Adrenal gland (tissue), 9 donors: ENCODE measurements at regions not wholly inside any gene's neighbourhood (a gene's known extent, or its start where the extent isn't known, plus 50 kb on each side); places are given as distances from the start of the nearest gene placed in this dataset.

Experiments used
- DNase-seq, 7 donors: peaks; one replicate each; pipeline ENCODE4 v3.0.0-alpha.2; 2019 to 2020
- H3K27ac ChIP-seq, 5 donors: fragments of 200-600 bp; sonication (generic) in 4 of 5; 1 replicate in 3 of 5; 2 replicates in 2 of 5; pipeline versions ENCODE4 v1.5.1 to v1.8.0; 2016 to 2020; ENCODE audit warnings: mild to moderate bottlenecking in 1 of 5
- H3K27me3 ChIP-seq: fragments of 200-600 bp; 2 replicates; pipeline ENCODE4 v1.8.0; 2021
- H3K36me3 ChIP-seq, 2 donors: fragments of 200-600 bp; replicated peaks in 1 of 2; 1 replicate in 1 of 2; 2 replicates in 1 of 2; pipeline versions ENCODE4 v1.5.1 to v1.8.0; 2018 to 2022
- H3K4me1 ChIP-seq, 2 donors: fragments of 200-600 bp; replicated peaks in 1 of 2; 1 replicate in 1 of 2; 2 replicates in 1 of 2; pipeline versions ENCODE4 v1.5.1 to v1.8.0; 2018 to 2021
- H3K4me3 ChIP-seq, 4 donors: fragments of 200-600 bp; sonication (generic) in 3 of 4; one replicate each; pipeline ENCODE4 v1.5.1; 2016 to 2018
- H3K9me3 ChIP-seq, 3 donors: fragments of 200-600 bp; sonication (generic) in 1 of 3; replicated peaks in 1 of 3; 1 replicate in 2 of 3; 2 replicates in 1 of 3; pipeline versions ENCODE4 v1.5.1 to v1.8.0; 2016 to 2021
- POLR2A ChIP-seq, 2 donors: fragments of 450-650 bp; IDR thresholded peaks; one replicate each; pipeline ENCODE4 v1.6.1; 2017; ENCODE audit warnings: antibody characterized with exemption in 2 of 2, mild to moderate bottlenecking in 2 of 2, moderate library complexity in 1 of 2
- WGBS, 4 donors: extraction: QIAGEN DNeasy Blood & Tissue Kit in 2 of 4; methylation state at CpG; one replicate each; pipeline versions ENCODE4 v1.1.5 to v1.1.7; 2013 to 2017; 5-methylcytosine and 5-hydroxymethylcytosine counted together
- intact Hi-C, 2 donors: fragments of 100-400 bp; cut with DNase I; formaldehyde crosslinking; loops; one replicate each; pipeline versions ENCODE4 v1.14.1 to v1.15.0; 2022 to 2023
- TF ChIP-seq, protein P1 (sequence below), 6 experiments: fragments of 450-650 bp in 4 of 6; fragments of 200-600 bp in 2 of 6; sonication (generic) in 1 of 6; IDR thresholded peaks; 1 replicate in 5 of 6; 2 replicates in 1 of 6; pipeline versions ENCODE4 v1.5.1 to v1.8.0; 2016 to 2021; ENCODE audit warnings: antibody characterized with exemption in 6 of 6, mild to moderate bottlenecking in 2 of 6, moderate library complexity in 1 of 6
- donor health status: healthy with polysubstance abuse.
- donor health status: Bipolar disorder and iron deficiency.
- donor health status: DM: yes; HTN: yes; CAD: no.
- donor health status: DM: no; HTN: no; CAD: no.
- donor health status: DM: no; HTN: no; CAD: no.

DNA sequence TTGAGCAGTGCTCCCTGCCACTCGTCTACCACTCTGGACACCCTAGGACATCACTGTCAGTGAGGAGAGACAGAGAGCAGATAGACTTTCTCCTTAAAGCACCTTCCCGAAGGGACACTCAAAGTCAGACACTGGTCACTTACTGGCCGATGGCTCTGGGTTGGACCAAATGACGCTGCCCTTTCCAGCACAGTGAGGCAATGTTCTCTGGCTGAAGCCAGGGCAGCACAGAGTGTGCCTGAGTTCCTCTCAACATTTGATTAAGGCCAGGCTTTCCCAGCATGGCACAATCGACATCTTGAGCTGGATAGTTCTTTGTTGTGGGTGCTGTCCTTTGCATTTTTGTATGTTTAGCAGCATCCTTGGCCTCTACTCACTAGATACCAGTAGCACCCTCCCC is 206.2 kb downstream of the CSNK2A3 start:
- Histone ChIP-seq H3K4me1 (no peaks in the 10 kb centered on the region), H3K9me3 (no peaks in the 10 kb centered on the region), H3K36me3 (no peaks in the 10 kb centered on the region), H3K27me3 (no peaks in the 10 kb centered on the region), H3K27ac (no peak overlapping the region), H3K4me3 (no peak overlapping the region)
- 82 to 92% (median 86%) methylated on average over 5 of the region's 5 CpGs for WGBS, 4 donors
- intact Hi-C loops: no loop called here
- TF ChIP-seq, protein P1, sequence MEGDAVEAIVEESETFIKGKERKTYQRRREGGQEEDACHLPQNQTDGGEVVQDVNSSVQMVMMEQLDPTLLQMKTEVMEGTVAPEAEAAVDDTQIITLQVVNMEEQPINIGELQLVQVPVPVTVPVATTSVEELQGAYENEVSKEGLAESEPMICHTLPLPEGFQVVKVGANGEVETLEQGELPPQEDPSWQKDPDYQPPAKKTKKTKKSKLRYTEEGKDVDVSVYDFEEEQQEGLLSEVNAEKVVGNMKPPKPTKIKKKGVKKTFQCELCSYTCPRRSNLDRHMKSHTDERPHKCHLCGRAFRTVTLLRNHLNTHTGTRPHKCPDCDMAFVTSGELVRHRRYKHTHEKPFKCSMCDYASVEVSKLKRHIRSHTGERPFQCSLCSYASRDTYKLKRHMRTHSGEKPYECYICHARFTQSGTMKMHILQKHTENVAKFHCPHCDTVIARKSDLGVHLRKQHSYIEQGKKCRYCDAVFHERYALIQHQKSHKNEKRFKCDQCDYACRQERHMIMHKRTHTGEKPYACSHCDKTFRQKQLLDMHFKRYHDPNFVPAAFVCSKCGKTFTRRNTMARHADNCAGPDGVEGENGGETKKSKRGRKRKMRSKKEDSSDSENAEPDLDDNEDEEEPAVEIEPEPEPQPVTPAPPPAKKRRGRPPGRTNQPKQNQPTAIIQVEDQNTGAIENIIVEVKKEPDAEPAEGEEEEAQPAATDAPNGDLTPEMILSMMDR (IDR thresholded peaks at IDR 0.05): no peak
- TF ChIP-seq POLR2A (IDR thresholded peaks at IDR 0.05): no peak
- no peak for DNase-seq

DNA sequence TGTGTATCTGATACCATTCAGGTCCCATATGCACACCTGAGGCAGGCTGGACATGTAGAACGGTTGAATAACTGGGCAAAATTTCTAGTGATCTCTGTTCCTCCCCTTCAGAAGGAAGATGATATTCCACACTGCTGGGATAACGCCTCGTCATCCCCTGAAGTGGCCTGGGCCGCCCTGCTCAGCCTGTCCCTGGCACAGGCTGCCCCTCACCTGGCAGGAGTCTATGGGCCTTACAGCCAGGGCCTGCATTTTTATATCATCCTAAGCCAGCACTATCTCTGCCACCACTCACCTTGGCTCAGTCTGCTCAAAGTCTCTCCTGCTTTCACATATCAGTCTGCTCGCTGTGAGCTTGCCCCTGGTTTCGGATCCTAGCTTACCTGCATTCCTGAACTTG is 209.2 kb downstream of the CSNK2A3 start:
- no peaks in the 10 kb centered on the region for H3K27me3 ChIP-seq
- intact Hi-C loops: no loop called here
- no peaks in the 10 kb centered on the region for H3K36me3 ChIP-seq
- no peak for DNase-seq
- 78 to 92% (median 89%) methylated on average over 6 of the region's 6 CpGs for WGBS, 4 donors
- H3K4me3 ChIP-seq: no peak overlapping the region
- H3K4me1 ChIP-seq: no peaks in the 10 kb centered on the region
- TF ChIP-seq, protein P1 (IDR thresholded peaks at IDR 0.05): no peak
- TF ChIP-seq POLR2A (IDR thresholded peaks at IDR 0.05): no peak
- no peaks in the 10 kb centered on the region for H3K9me3 ChIP-seq
- no peak overlapping the region for H3K27ac ChIP-seq

DNA sequence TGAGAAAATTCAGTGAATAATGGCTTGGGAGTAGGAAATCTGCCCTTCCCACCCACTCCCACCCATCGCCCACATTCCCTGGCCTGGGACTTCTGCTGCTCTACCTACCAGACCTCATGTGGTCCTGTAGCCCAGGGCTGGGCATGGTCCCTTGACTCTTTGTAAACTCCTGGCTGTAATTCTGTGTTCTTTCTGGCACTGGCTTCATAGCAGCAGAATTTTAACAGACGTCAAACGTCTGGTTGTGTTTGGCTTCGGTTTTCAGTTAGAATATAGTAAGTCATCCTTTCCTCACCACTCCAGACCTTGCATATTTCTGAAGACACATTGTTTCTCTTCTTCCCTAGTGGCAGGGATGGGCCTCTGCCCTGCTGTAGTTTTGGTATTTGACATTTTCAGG is 210.6 kb downstream of the CSNK2A3 start:
- TF ChIP-seq, protein P1 (IDR thresholded peaks at IDR 0.05): peak in 1 of 6 experiments; percentile 5
- TF ChIP-seq POLR2A (IDR thresholded peaks at IDR 0.05): no peak
- peak overlapping the region in 1 of 5 donors; percentile 53 for H3K27ac ChIP-seq
- no peaks in the 10 kb centered on the region for H3K9me3 ChIP-seq
- no peak for DNase-seq
- intact Hi-C loops: no loop called here
- no peak overlapping the region for H3K4me3 ChIP-seq
- H3K36me3 ChIP-seq: no peaks in the 10 kb centered on the region
- no peaks in the 10 kb centered on the region for H3K4me1 ChIP-seq
- no peaks in the 10 kb centered on the region for H3K27me3 ChIP-seq
- WGBS, 4 donors: 71 to 79% (median 74%) methylated on average over 4 of the region's 4 CpGs

DNA sequence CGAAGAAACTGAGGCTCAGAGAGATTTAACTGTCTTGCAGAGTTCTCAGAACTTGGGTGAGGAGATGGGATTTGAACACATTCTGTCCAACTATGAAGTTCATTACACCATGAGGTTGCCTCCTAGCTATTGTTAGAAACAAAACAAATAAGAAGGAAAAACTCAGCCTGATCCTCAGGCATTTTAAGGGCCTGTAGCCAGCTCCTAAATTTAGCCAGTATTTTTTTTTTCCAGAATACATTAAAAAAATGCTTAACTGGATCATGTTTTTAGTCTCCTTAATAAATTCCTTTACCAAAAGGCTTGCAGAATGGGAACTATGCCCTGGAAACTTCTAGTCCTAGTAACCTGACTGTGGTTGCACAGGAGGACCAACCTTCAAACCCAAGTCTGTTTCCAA is 212.0 kb downstream of the CSNK2A3 start:
- no peak for TF ChIP-seq POLR2A (IDR thresholded peaks at IDR 0.05)
- TF ChIP-seq, protein P1 (IDR thresholded peaks at IDR 0.05): no peak
- no peaks in the 10 kb centered on the region for H3K27me3 ChIP-seq
- H3K27ac ChIP-seq: peak overlapping the region in 1 of 5 donors; percentile 15
- H3K36me3 ChIP-seq: no peaks in the 10 kb centered on the region
- intact Hi-C loops: no loop called here
- H3K4me3 ChIP-seq: no peak overlapping the region
- no peaks in the 10 kb centered on the region for H3K9me3 ChIP-seq
- H3K4me1 ChIP-seq: no peaks in the 10 kb centered on the region
- 52 to 68% (median 66%) methylated on average over 1 of the region's 1 CpG for WGBS, 4 donors
- no peak for DNase-seq
